ENCODE measurements at regions not wholly inside any gene's neighbourhood (a gene's known extent, or its start where the extent isn't known, plus 50 kb on each side); places are given as distances from the start of the nearest gene placed in this dataset.

GRCh38 chr15:70196372-70197316 is 98.9 kb upstream of the TLE3 start:
- TF ChIP-seq, protein P1, sequence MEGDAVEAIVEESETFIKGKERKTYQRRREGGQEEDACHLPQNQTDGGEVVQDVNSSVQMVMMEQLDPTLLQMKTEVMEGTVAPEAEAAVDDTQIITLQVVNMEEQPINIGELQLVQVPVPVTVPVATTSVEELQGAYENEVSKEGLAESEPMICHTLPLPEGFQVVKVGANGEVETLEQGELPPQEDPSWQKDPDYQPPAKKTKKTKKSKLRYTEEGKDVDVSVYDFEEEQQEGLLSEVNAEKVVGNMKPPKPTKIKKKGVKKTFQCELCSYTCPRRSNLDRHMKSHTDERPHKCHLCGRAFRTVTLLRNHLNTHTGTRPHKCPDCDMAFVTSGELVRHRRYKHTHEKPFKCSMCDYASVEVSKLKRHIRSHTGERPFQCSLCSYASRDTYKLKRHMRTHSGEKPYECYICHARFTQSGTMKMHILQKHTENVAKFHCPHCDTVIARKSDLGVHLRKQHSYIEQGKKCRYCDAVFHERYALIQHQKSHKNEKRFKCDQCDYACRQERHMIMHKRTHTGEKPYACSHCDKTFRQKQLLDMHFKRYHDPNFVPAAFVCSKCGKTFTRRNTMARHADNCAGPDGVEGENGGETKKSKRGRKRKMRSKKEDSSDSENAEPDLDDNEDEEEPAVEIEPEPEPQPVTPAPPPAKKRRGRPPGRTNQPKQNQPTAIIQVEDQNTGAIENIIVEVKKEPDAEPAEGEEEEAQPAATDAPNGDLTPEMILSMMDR (IDR thresholded peaks at IDR 0.05) = no peak
- TF ChIP-seq POLR2A (IDR thresholded peaks at IDR 0.05) (no peak), EP300 (IDR thresholded peaks at IDR 0.05) (no peak)
